Stomach (tissue), 8 donors: ENCODE measurements at regions not wholly inside any gene's neighbourhood (a gene's known extent, or its start where the extent isn't known, plus 50 kb on each side); places are given as distances from the start of the nearest gene placed in this dataset.
"Not testable (repeated sequence)": the region's sequence is repeated elsewhere in the genome, so short reads cannot be mapped to it uniquely, and the experiment has no call there.

Source experiments
- DNase-seq, 2 donors: peaks; one replicate each; pipeline versions ENCODE4 v3.0.0 to v3.0.0-alpha.2; 2013 to 2019
- H3K27ac ChIP-seq, 5 donors: fragments of 200-600 bp in 4 of 5; sonication (generic) in 4 of 5; one replicate each; pipeline ENCODE4 v1.5.1; 2013 to 2019; ENCODE audit warnings: mild to moderate bottlenecking in 1 of 5, moderate library complexity in 1 of 5
- H3K27me3 ChIP-seq, 3 donors: fragments of 200-600 bp; sonication (generic); one replicate each; pipeline ENCODE4 v1.5.1; 2017 to 2019; ENCODE audit warnings: mixed run types in 1 of 3
- H3K36me3 ChIP-seq, 4 donors: fragments of 200-600 bp; sonication (generic); 1 replicate in 3 of 4; 2 replicates in 1 of 4; pipeline ENCODE4 v1.5.1; 2016 to 2019
- H3K4me1 ChIP-seq, 4 donors: fragments of 200-600 bp; sonication (generic); one replicate each; pipeline ENCODE4 v1.5.1; 2016 to 2019
- H3K4me3 ChIP-seq, 4 donors: fragments of 200-600 bp; sonication (generic) in 3 of 4; one replicate each; pipeline ENCODE4 v1.5.1; 2016 to 2019; ENCODE audit warnings: mild to moderate bottlenecking in 1 of 4
- H3K9me3 ChIP-seq, 4 donors: fragments of 200-600 bp; sonication (generic); one replicate each; pipeline ENCODE4 v1.5.1; 2016 to 2019
- EP300 ChIP-seq: sonication (generic); formaldehyde crosslinking; IDR thresholded peaks from one replicate; pipeline ENCODE4 v1.6.1; 2017; ENCODE audit warnings: antibody characterized with exemption
- POLR2A ChIP-seq, 4 donors: fragments of 450-650 bp; IDR thresholded peaks; one replicate each; pipeline ENCODE4 v1.6.1; 2016; ENCODE audit warnings: antibody characterized with exemption in 4 of 4, control low read depth in 2 of 4, mild to moderate bottlenecking in 1 of 4, moderate library complexity in 1 of 4
- POLR2AphosphoS5 ChIP-seq, 3 donors: sonication (generic); formaldehyde crosslinking; IDR thresholded peaks; one replicate each; pipeline ENCODE4 v1.6.1; 2016; ENCODE audit warnings: antibody characterized with exemption in 3 of 3
- WGBS, 5 donors: extraction: QIAGEN DNeasy Blood & Tissue Kit in 3 of 5; methylation state at CpG; one replicate each; pipeline versions ENCODE4 v1.1.5 to v1.1.7; 2013 to 2018; 5-methylcytosine and 5-hydroxymethylcytosine counted together
- intact Hi-C: fragments of 100-400 bp; cut with DNase I; formaldehyde crosslinking; loops from one replicate; pipeline ENCODE4 v1.15.1; 2023; ENCODE audit warnings: low total_unique reads
- TF ChIP-seq, protein P1 (sequence below), 7 experiments: fragments of 450-650 bp in 4 of 7; fragments of 200-600 bp in 3 of 7; sonication (generic) in 3 of 7; IDR thresholded peaks; one replicate each; pipeline ENCODE4 v1.5.1; 2016 to 2019; ENCODE audit warnings: antibody characterized with exemption in 7 of 7, control low read depth in 2 of 7, mild to moderate bottlenecking in 1 of 7
- donor health status: healthy with polysubstance abuse.
- donor health status: Bipolar disorder and iron deficiency.
- donor health status: healthy.

DNA sequence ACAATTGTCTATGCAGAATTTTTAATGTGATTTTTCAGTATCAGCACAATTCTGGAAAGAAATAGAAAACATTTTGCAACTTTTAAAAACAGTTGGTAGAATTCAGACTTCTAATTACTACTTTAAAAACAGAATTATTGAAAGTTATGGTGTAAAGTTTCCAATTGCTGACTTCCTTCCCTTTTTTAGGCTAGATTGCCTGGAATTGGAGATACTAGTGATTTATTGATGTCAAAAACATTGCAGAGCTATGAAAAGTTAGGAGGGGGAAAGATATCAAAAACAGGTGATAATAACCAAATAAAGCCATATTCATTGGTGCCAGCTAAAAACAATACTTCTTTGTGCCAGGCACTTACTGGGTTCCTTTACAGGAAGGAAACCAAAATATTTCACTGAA is 485.5 kb downstream of the TMEM135 start:
- TF ChIP-seq, protein P1, sequence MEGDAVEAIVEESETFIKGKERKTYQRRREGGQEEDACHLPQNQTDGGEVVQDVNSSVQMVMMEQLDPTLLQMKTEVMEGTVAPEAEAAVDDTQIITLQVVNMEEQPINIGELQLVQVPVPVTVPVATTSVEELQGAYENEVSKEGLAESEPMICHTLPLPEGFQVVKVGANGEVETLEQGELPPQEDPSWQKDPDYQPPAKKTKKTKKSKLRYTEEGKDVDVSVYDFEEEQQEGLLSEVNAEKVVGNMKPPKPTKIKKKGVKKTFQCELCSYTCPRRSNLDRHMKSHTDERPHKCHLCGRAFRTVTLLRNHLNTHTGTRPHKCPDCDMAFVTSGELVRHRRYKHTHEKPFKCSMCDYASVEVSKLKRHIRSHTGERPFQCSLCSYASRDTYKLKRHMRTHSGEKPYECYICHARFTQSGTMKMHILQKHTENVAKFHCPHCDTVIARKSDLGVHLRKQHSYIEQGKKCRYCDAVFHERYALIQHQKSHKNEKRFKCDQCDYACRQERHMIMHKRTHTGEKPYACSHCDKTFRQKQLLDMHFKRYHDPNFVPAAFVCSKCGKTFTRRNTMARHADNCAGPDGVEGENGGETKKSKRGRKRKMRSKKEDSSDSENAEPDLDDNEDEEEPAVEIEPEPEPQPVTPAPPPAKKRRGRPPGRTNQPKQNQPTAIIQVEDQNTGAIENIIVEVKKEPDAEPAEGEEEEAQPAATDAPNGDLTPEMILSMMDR (IDR thresholded peaks at IDR 0.05), result no peak
- TF ChIP-seq POLR2A (IDR thresholded peaks at IDR 0.05), result no peak
- no peak for TF ChIP-seq POLR2AphosphoS5 (IDR thresholded peaks at IDR 0.05)
- no peak for TF ChIP-seq EP300
- no peaks in the 10 kb centered on the region for H3K36me3 ChIP-seq
- no peak for DNase-seq
- intact Hi-C loops, result no loop called here
- no peaks in the 10 kb centered on the region for H3K27me3 ChIP-seq
- H3K9me3 ChIP-seq, result peaks cover 0 to 22% (median 5%) of the 10 kb centered on the region in 4 donors
- no peak overlapping the region for H3K27ac ChIP-seq
- H3K4me3 ChIP-seq, result no peak overlapping the region
- no peaks in the 10 kb centered on the region for H3K4me1 ChIP-seq

DNA sequence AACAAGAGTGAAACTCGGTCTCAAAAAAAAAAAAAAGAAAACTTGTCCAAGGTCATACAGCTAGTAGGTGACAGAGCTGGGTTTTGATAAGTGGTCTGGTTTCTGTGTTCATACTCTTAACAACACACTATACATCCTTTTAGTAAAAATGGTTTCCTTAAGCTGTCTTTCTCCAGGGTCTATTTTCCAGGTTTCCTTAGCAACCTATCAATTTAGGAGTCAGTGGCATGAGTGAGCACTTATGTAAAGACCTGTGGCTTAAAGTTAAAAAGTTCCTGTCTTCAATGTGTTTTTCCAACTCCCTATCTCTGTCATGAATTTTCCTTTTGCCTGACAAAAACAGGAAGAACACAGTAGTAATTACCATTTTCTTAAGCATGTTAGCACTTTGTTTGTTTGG is 480.5 kb downstream of the TMEM135 start:
- WGBS, 5 donors, result 75 to 92% (median 78%) methylated on average over 1 of the region's 1 CpG; no CpG with 5 or more reads in 1 of the 5 donors

DNA sequence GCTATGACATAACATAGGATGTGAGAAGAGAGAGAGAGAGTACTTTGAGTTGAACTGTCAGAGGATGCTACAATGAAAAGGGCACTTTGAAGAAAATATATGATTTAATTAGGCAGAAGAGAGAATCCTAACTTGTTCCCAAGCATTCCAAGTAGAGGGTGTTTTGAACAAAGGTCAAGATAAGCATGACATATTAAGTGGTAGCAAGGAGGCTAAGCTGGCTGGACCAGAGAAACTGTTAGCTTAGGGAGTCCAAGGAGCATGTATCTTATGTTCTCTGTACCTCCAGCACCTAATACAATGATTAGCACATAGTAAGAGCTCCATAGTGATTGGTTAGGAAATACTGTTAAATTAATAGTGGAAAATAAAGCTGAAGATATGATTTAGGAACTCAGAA is 479.6 kb downstream of the TMEM135 start:
- H3K36me3 ChIP-seq, result no peaks in the 10 kb centered on the region
- TF ChIP-seq EP300 (no peak), POLR2AphosphoS5 (IDR thresholded peaks at IDR 0.05) (no peak)
- TF ChIP-seq, protein P1 (IDR thresholded peaks at IDR 0.05), result no peak
- no peaks in the 10 kb centered on the region for H3K27me3 ChIP-seq
- H3K4me1 ChIP-seq, result no peaks in the 10 kb centered on the region
- no peak overlapping the region for H3K4me3 ChIP-seq
- no peak overlapping the region for H3K27ac ChIP-seq
- DNase-seq, result no peak
- intact Hi-C loops, result no loop called here
- no peaks in the 10 kb centered on the region for H3K9me3 ChIP-seq

More for the DNA sequence above, 480.5 kb downstream of the TMEM135 start:
- no peaks in the 10 kb centered on the region for H3K27me3 ChIP-seq
- intact Hi-C loops, result no loop called here
- no peaks in the 10 kb centered on the region for H3K4me1 ChIP-seq
- no peaks in the 10 kb centered on the region for H3K36me3 ChIP-seq
- no peak for TF ChIP-seq POLR2AphosphoS5 (IDR thresholded peaks at IDR 0.05)
- TF ChIP-seq, protein P1 (IDR thresholded peaks at IDR 0.05), result no peak
- TF ChIP-seq POLR2A (IDR thresholded peaks at IDR 0.05), result no peak
- TF ChIP-seq EP300, result no peak
- H3K4me3 ChIP-seq, result no peak overlapping the region
- no peaks in the 10 kb centered on the region for H3K9me3 ChIP-seq
- H3K27ac ChIP-seq, result no peak overlapping the region
- DNase-seq, result no peak

DNA sequence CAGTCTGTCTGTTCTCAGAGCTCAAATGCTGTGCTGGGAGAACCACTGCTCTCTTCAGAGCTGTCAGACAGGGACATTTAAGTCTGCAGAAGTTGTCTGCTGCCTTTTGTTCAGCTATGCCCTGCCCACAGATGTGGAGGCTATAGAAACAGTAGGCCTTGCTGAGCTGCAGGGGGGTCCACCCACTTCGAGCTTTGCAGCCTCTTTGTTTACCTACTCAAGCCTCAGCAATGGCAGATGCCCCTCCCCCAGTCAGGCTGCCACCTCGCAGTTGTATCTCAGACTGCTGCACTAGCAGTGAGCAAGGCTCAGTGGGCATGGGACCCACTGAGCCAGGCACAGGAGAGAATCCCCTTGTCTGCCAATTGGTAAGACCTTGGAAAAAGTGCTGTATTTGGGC is 470.0 kb downstream of the TMEM135 start:
- H3K27me3 ChIP-seq, DNase-seq, intact Hi-C loops, H3K36me3 ChIP-seq, H3K4me3 ChIP-seq, H3K4me1 ChIP-seq, H3K27ac ChIP-seq, H3K9me3 ChIP-seq: not testable (repeated sequence)
- WGBS, 5 donors, result 9 to 44% (median 9%) methylated on average over 2 of the region's 2 CpGs

DNA sequence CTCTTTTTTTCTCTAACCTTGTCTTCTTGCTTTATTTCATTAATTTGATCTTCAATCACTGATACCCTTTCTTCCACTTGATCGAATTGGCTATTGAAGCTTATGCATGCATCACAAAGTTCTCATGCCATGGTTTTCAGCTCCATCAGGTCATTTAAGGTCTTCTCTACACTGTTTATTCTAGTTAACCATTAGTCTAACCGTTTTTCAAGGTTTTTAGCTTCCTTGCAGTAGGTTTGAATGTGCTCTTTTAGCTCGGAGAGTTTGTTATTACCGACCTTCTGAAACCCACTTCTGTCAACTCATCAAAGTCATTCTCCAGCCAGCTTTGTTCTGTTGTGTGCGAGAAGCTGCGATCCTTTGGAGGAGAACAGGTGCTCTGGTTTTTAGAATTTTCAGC is 469.2 kb downstream of the TMEM135 start:
- H3K36me3 ChIP-seq, intact Hi-C loops, H3K27me3 ChIP-seq, H3K4me3 ChIP-seq, H3K9me3 ChIP-seq, H3K4me1 ChIP-seq, H3K27ac ChIP-seq, DNase-seq: not testable (repeated sequence)
- WGBS, 5 donors, result 58 to 69% (median 65%) methylated on average over 6 of the region's 6 CpGs

DNA sequence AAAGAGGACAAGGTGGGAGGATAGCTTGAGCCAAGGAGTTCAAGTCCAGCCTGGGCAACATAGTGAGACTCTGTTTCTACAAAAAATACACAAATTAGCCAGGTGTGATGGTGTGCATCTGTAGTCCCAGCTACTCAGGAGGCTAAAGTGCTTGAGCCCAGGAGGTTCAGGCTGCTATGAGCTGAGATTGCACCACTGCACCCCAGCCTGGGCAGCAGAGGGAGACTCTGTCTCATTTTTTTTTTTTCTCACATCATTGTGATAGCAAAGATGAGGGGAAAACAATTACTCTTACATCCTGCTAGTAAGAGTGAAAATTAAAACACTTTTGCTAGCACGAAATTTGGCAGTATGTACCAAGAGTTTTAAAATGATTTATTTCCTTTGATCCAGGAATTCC is 463.7 kb downstream of the TMEM135 start:
- H3K4me1 ChIP-seq, result no peaks in the 10 kb centered on the region
- TF ChIP-seq, protein P1 (IDR thresholded peaks at IDR 0.05), result no peak
- TF ChIP-seq EP300 (no peak), POLR2AphosphoS5 (IDR thresholded peaks at IDR 0.05) (no peak), POLR2A (IDR thresholded peaks at IDR 0.05) (no peak)
- intact Hi-C loops, result no loop called here
- H3K27ac ChIP-seq, result no peak overlapping the region
- 62 to 82% (median 76%) methylated on average over 1 of the region's 1 CpG for WGBS, 5 donors
- DNase-seq, result peak in 1 of 2 donors; percentile 2
- H3K4me3 ChIP-seq, result no peak overlapping the region
- no peaks in the 10 kb centered on the region for H3K27me3 ChIP-seq
- no peaks in the 10 kb centered on the region for H3K36me3 ChIP-seq
- H3K9me3 ChIP-seq, result peaks cover 0 to 2% (median 0%) of the 10 kb centered on the region in 4 donors

DNA sequence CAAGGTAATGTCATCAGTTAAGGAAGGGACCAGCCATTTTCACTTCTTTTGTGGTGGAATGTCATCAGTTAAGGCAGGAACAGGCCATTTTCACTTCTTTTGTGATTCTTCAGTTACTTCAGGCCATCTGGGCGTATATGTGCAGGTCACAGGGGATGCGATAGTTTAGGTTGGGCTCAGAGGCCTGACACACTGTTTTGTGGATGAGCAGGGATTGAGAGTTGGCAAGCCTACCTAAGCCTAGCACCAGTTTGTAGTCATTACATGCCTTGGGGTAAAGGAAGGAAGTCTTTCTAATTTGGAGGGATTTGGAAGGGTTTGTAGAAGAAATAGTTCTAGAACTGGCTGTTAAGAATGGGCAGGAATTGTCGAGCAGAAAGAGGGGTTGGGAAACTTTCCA is 457.2 kb downstream of the TMEM135 start:
- H3K9me3 ChIP-seq, H3K36me3 ChIP-seq, DNase-seq, intact Hi-C loops, H3K27ac ChIP-seq, H3K4me3 ChIP-seq, H3K4me1 ChIP-seq, H3K27me3 ChIP-seq: not testable (repeated sequence)
- 85 to 92% (median 88%) methylated on average over 3 of the region's 3 CpGs for WGBS, 5 donors

DNA sequence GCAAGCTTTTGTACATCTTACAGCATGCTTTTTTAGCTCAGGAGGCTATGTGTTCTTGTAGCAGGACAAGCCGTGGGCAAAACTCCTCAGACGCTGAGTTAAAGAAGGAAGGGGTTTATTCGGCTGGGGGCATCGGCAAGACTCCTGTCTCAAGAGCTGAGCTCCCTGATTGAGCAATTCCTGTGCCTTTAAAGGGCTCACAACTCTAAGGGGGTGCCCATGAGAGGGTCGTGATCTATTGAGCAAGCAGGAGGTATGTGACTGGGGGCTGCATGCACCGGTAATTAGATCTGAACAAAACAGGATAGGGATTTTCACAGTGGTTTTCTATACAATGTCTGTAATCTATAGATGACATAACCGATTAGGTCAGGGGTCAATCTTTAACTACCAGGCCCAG is 456.3 kb downstream of the TMEM135 start:
- DNase-seq, result not testable (repeated sequence)

More for the DNA sequence above, 456.3 kb downstream of the TMEM135 start:
- intact Hi-C loops, H3K27me3 ChIP-seq, H3K27ac ChIP-seq, H3K4me1 ChIP-seq, H3K4me3 ChIP-seq, H3K9me3 ChIP-seq, H3K36me3 ChIP-seq: not testable (repeated sequence)
- 67 to 84% (median 80%) methylated on average over 7 of the region's 7 CpGs for whole genome bisulfite sequencing, 5 donors
